Stimulated activated CD4-positive, alpha-beta T cell treated with anti-CD3 and anti-CD28 coated beads, Interleukin-4, amount 100 ng/mL, for 48 hours (primary cell): ENCODE measurements at regions not wholly inside any gene's neighbourhood (a gene's known extent, or its start where the extent isn't known, plus 50 kb on each side); places are given as distances from the start of the nearest gene placed in this dataset.

Experiments used
- DNase-seq, 2 donors: peaks; one replicate each; pipeline ENCODE4 v3.0.0-alpha.2; 2020; ENCODE audit warnings: low read depth in 2 of 2

GRCh38 chr11:70742553-70743291 lies 344.4 kb downstream of the CTTN start:
- DNase-seq, result no peak

GRCh38 chr11:70743329-70743728 lies 345.0 kb downstream of the CTTN start:
- DNase-seq, result no peak

- no peak for DNase-seq
These were observed 345.6 kb downstream of the CTTN start for GRCh38 chr11:70743941-70744351.

- no peak for DNase-seq
These were observed 346.3 kb downstream of the CTTN start for GRCh38 chr11:70744396-70745185.

GRCh38 chr11:70745451-70745850 lies 347.1 kb downstream of the CTTN start:
- DNase-seq, result no peak

GRCh38 chr11:70745941-70746340 lies 347.6 kb downstream of the CTTN start:
- no peak for DNase-seq

GRCh38 chr11:70746351-70746750 lies 348.0 kb downstream of the CTTN start:
- DNase-seq, result no peak

DNA sequence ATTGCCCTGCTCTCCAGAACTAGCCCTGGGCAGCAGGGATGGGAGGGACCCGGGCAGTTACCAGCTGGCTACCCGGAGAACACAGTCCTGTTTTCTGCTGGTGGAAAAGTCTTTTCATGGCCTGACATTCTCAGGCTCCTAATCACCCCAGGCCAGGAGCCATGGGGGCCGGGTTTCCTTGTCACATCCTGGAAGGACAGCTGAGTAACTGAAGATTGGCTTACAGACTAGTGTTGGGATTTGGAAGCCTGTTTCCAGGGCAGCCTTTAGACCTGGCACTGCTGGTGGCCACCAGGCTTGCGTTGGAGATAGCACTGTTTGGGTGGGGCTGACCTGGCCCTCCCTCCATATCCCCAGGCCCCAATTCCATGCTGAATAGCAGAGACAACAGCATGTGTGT lies 349.0 kb downstream of the CTTN start:
- DNase-seq, result no peak

DNA sequence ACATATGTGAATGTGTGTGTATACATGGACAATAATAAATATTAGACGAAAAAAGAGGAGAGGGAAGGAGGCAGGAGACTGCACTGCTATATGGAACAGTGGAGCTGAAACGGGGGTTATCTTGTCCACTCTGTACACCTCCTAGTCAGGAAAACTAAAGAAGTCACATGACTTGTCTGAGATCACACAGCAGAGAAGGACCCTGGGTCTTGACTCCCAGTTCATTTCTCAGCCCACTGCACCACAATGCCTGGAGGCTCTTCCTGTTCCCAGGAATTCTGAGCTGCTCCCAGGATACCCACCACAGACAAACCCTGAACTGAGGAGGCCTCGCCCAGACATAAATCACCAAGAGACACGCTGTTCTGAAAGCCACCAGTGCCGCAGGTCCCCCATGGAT lies 349.6 kb downstream of the CTTN start:
- DNase-seq, result no peak

- DNase-seq, result no peak
These were observed 352.9 kb downstream of the CTTN start for GRCh38 chr11:70751142-70751734.

- DNase-seq, result peak; percentile 47 to 57
These were observed 357.3 kb downstream of the CTTN start for GRCh38 chr11:70755410-70756158.

DNA sequence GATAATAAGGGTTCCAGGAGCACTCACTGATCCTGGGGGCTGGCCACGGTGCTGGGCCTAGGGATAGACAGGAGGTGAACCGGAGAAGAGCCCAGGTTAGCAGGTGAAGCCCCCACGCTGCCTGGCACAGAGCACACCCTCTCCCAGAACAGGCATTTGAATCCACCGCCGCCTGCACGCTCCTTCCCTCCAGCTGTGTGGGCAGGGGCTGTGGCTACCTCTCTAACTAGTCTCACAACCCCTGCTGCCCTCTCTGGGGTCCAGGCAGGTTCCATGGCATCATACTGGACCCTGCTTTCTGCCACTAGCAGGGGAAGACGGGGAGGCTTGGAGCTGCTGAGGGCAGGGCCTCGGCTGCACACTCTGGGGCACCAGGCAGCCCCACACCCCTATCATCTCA lies 358.0 kb downstream of the CTTN start:
- no peak for DNase-seq

GRCh38 chr11:70756756-70757155 lies 358.4 kb downstream of the CTTN start:
- no peak for DNase-seq

- DNase-seq, result no peak
These were observed 358.9 kb downstream of the CTTN start for GRCh38 chr11:70757241-70757640.

DNA sequence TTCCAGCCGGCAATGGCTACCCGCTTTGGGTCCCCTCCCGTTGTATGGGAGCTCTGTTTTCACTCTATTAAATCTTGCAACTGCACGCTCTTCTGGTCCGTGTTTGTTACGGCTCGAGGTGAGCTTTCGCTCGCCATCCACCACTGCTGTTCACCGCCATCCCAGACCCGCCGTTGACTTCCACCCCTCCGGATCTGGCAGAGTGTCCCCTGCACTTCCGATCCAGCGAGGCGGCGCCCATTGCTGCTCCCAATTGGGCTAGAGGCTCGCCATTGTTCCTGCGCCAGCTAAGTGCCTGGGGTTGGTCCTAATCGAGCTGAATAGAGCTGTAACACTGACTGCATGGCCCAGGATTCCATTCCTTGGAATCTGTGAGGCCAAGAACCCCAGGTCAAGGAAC lies 359.9 kb downstream of the CTTN start:
- no peak for DNase-seq

DNA sequence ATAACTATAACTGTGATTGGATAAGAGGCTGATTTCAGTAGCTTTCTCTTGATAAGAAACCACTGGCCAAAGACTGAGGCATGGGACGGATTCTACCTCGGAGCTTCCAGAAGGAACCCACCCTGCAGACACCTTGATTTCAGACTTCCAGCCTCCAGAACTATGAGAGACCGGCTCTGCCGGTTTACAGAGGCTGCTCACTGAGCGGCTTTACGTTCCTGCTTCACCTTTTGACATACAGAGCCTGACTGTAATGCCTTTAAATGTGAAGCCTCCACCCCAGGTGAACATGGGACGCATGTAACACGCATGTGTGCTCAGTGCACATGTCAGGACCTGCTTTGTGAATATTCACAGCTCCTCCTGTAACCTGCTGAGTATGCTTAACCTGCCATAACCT lies 361.5 kb downstream of the CTTN start:
- no peak for DNase-seq

GRCh38 chr11:70760416-70761020 lies 362.2 kb downstream of the CTTN start:
- DNase-seq, result no peak

DNA sequence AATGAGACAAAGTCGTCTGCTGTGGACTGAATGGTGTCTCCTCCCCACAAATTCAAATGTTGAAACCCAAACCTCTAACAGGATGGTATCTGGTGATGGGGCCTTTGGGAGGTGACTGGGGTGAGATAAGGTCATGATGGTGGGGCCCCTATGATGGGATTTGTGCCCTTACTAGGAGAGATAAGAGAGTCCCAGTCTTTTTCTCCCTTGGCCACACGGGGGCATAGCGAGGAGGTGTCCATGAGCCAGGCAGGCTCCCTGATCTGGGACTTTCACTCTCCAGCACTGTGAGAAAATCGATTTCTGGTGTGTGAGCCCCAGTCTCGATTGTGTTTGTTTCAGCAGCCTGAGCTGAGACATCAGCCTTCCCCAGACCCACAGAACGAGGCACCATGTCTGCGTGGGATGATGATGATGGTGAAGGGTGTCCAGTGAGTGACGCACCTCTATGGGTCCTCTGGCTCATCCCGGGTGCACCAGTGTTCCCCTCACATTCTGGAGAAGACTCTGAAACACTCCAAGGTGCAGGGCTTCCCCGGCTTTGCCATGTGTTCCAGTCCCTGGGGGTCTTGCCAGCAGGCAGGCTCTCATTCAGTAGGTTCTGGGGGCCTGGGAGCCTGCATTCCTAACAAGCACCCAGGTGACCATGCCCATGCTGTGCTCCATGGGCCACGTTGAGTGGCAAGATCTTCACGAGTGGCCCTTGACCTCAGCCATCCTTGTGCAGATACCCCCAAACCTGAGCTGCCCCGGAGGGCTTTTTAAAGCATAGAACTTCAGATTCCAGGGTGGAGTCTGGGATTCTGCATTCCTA lies 363.0 kb downstream of the CTTN start:
- DNase-seq, result no peak

- DNase-seq, result no peak
These were observed 363.6 kb downstream of the CTTN start for GRCh38 chr11:70761908-70762337.

DNA sequence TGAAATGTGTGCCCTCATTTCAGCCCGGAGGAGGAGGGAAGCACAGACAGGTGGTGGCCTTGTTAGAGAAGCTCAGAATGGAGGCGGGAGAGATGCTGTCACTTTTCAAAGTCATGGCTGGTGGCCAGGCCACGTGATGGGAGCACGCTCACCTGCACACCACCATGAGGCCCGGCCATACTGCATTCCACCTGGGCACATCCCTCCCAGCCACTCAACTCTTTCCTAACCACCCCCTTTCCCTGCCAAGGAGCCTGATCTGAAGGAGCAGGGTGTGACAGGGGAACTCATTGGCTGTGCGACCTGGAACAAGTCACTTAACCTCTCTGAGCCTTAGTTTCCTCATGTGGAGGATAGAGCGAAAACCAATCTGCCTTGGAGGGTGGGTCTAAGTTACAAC lies 364.5 kb downstream of the CTTN start:
- no peak for DNase-seq

GRCh38 chr11:70763606-70764005 lies 365.3 kb downstream of the CTTN start:
- DNase-seq, result no peak
